Progenitor cell of endocrine pancreas (in vitro differentiated cells): ENCODE measurements at regions not wholly inside any gene's neighbourhood (a gene's known extent, or its start where the extent isn't known, plus 50 kb on each side); places are given as distances from the start of the nearest gene placed in this dataset.
"Not testable (repeated sequence)": the region's sequence is repeated elsewhere in the genome, so short reads cannot be mapped to it uniquely, and the experiment has no call there.

Experiments used
- DNase-seq: peaks from one replicate; pipeline ENCODE4 v3.0.0; 2021; ENCODE audit warnings: low spot score; ENCODE audit not compliant: unreplicated experiment
- H3K27ac Mint-ChIP-seq: 2 replicates; pipeline ENCODE4 v1.8.0; 2021; ENCODE audit warnings: mild to moderate bottlenecking, moderate library complexity, mixed read lengths
- H3K27me3 Mint-ChIP-seq: 2 replicates; pipeline ENCODE4 v1.8.0; 2021; ENCODE audit warnings: mixed read lengths
- H3K36me3 Mint-ChIP-seq: 2 replicates; pipeline ENCODE4 v1.8.0; 2022; ENCODE audit warnings: mixed read lengths; ENCODE audit not compliant: insufficient read depth
- H3K4me1 Mint-ChIP-seq: 2 replicates; pipeline ENCODE4 v1.8.0; 2021; ENCODE audit warnings: low read depth, mixed read lengths
- H3K4me3 Mint-ChIP-seq: 2 replicates; pipeline ENCODE4 v1.8.0; 2021; ENCODE audit warnings: low read depth, mild to moderate bottlenecking, moderate library complexity, mixed read lengths
- H3K9me3 Mint-ChIP-seq: 2 replicates; pipeline ENCODE4 v1.8.0; 2021; ENCODE audit warnings: low read depth, mixed read lengths
- CTCF ChIP-seq: fragments of 200-600 bp; sonication (generic); IDR thresholded peaks from one replicate; pipeline ENCODE4 v1.5.0; 2021; ENCODE audit warnings: antibody characterized with exemption, mild to moderate bottlenecking; ENCODE audit not compliant: unreplicated experiment

- DNase-seq = no peak
- no peaks in the 10 kb centered on the region for H3K27me3 Mint-ChIP-seq
- no peaks in the 10 kb centered on the region for H3K9me3 Mint-ChIP-seq
- H3K4me3 Mint-ChIP-seq = no peak overlapping the region
- no peaks in the 10 kb centered on the region for H3K36me3 Mint-ChIP-seq
- no peak for TF ChIP-seq CTCF
- no peak overlapping the region for H3K27ac Mint-ChIP-seq
- H3K4me1 Mint-ChIP-seq = no peaks in the 10 kb centered on the region
Measured at GRCh38 chr5:42066131-42066530, 141.1 kb downstream of the FBXO4 start.

- TF ChIP-seq CTCF = no peak
- no peak overlapping the region for H3K4me3 Mint-ChIP-seq
- H3K27ac Mint-ChIP-seq = peak overlapping the region; percentile 71
- no peak for DNase-seq
- H3K9me3 Mint-ChIP-seq = peaks cover 12% of the 10 kb centered on the region
- H3K27me3 Mint-ChIP-seq = no peaks in the 10 kb centered on the region
- peaks cover 2% of the 10 kb centered on the region for H3K36me3 Mint-ChIP-seq
- H3K4me1 Mint-ChIP-seq = peaks cover 10% of the 10 kb centered on the region
Measured at GRCh38 chr5:42074353-42074752, 149.3 kb downstream of the FBXO4 start.

GRCh38 chr5:42089705-42090104 is 164.6 kb downstream of the FBXO4 start:
- H3K36me3 Mint-ChIP-seq = no peaks in the 10 kb centered on the region
- H3K27ac Mint-ChIP-seq = no peak overlapping the region
- no peak for DNase-seq
- TF ChIP-seq CTCF = no peak
- no peaks in the 10 kb centered on the region for H3K4me1 Mint-ChIP-seq
- no peak overlapping the region for H3K4me3 Mint-ChIP-seq
- H3K27me3 Mint-ChIP-seq = no peaks in the 10 kb centered on the region
- peaks cover 6% of the 10 kb centered on the region for H3K9me3 Mint-ChIP-seq

- H3K9me3 Mint-ChIP-seq = peaks cover 8% of the 10 kb centered on the region
- no peaks in the 10 kb centered on the region for H3K4me1 Mint-ChIP-seq
- H3K27me3 Mint-ChIP-seq = no peaks in the 10 kb centered on the region
- no peak overlapping the region for H3K27ac Mint-ChIP-seq
- DNase-seq = no peak
- H3K36me3 Mint-ChIP-seq = no peaks in the 10 kb centered on the region
- TF ChIP-seq CTCF = no peak
- H3K4me3 Mint-ChIP-seq = no peak overlapping the region
Measured at GRCh38 chr5:42090162-42090561, 165.1 kb downstream of the FBXO4 start.

- not testable (repeated sequence) for H3K4me1 Mint-ChIP-seq, H3K27ac Mint-ChIP-seq, H3K36me3 Mint-ChIP-seq, H3K27me3 Mint-ChIP-seq, DNase-seq, H3K4me3 Mint-ChIP-seq
- peaks cover 41% of the 10 kb centered on the region for H3K9me3 Mint-ChIP-seq
Measured at GRCh38 chr5:42099846-42100245, 174.8 kb downstream of the FBXO4 start.

- H3K27ac Mint-ChIP-seq = no peak overlapping the region
- DNase-seq = no peak
- no peaks in the 10 kb centered on the region for H3K27me3 Mint-ChIP-seq
- peaks cover 9% of the 10 kb centered on the region for H3K36me3 Mint-ChIP-seq
- TF ChIP-seq CTCF = no peak
- no peak overlapping the region for H3K4me3 Mint-ChIP-seq
- peaks cover 35% of the 10 kb centered on the region for H3K9me3 Mint-ChIP-seq
- no peaks in the 10 kb centered on the region for H3K4me1 Mint-ChIP-seq
Measured at GRCh38 chr5:42108468-42108867, 183.4 kb downstream of the FBXO4 start.
